Panc1 (cell line): ENCODE measurements at regions not wholly inside any gene's neighbourhood (a gene's known extent, or its start where the extent isn't known, plus 50 kb on each side); places are given as distances from the start of the nearest gene placed in this dataset.

ENCODE experiments used
- ATAC-seq: fragments of 200-7000 bp; cut with Tn5 transposase; 2 replicates; pipeline ENCODE4 v1.9.1; 2020; ENCODE audit warnings: mild to moderate bottlenecking, moderate library complexity
- BruUV-seq: library from RNA; stranded (reverse); fragments of 400-500 nt; replicated peaks from 2 replicates; lab custom pipeline; 2021; lab: Mats Ljungman, UMichigan
- CTCF ChIA-PET: fragments of 300-600 bp; sonication (Branson Sonifier 250); formaldehyde crosslinking; loops from one replicate; lab custom pipeline; 2022; ENCODE audit warnings: antibody characterized with exemption; lab: Charles Lee
- POLR2A ChIA-PET: fragments of 300-600 bp; sonication (Branson Sonifier 250); formaldehyde crosslinking; loops from one replicate; lab custom pipeline; 2022; ENCODE audit warnings: antibody characterized with exemption; lab: Charles Lee
- DNase-seq: peaks from one replicate; pipeline ENCODE4 v3.0.0-alpha.2; 2010; ENCODE audit warnings: low read depth, low spot score
- H3K27ac ChIP-seq: 2 replicates; pipeline ENCODE4 v1.5.1; 2011; ENCODE audit warnings: mild to moderate bottlenecking, low read length, inconsistent platforms
- H3K27me3 ChIP-seq: fragments of 200-500 bp; sonication (Bioruptor generic); 2 replicates; pipeline ENCODE4 v1.6.0; 2014; ENCODE audit warnings: low read length, inconsistent platforms; ENCODE audit not compliant: control insufficient read depth, insufficient read depth
- H3K36me3 ChIP-seq: fragments of 200-500 bp; sonication (Bioruptor generic); 2 replicates; pipeline ENCODE4 v1.5.1; 2014; ENCODE audit warnings: inconsistent platforms, mild to moderate bottlenecking, low read length, moderate library complexity; ENCODE audit not compliant: control insufficient read depth, insufficient read depth
- H3K4me1 ChIP-seq: 2 replicates; pipeline ENCODE4 v1.5.1; 2011; ENCODE audit warnings: inconsistent platforms, mild to moderate bottlenecking, low read length, moderate library complexity; ENCODE audit not compliant: control insufficient read depth, insufficient read depth
- H3K4me3 ChIP-seq, 2 experiments: 2 replicates each; pipeline ENCODE4 v1.5.1; 2011 to 2012; ENCODE audit warnings: low read depth in 2 of 2, low read length in 2 of 2, mild to moderate bottlenecking in 2 of 2, inconsistent platforms in 1 of 2, moderate library complexity in 1 of 2
- H3K9me3 ChIP-seq: fragments of 200-500 bp; sonication (Bioruptor generic); 2 replicates; pipeline ENCODE4 v1.5.1; 2014; ENCODE audit warnings: low read depth, mild to moderate bottlenecking, inconsistent platforms, low read length, moderate library complexity; ENCODE audit not compliant: control insufficient read depth, insufficient read depth
- CTCF ChIP-seq: fragments of 450-650 bp; IDR thresholded peaks from 2 replicates; pipeline ENCODE4 v1.5.1; 2017; ENCODE audit warnings: mild to moderate bottlenecking
- POLR2AphosphoS5 ChIP-seq: IDR thresholded peaks from 2 replicates; pipeline ENCODE4 v1.6.1; 2012; ENCODE audit warnings: mild to moderate bottlenecking, low read depth, low read length, moderate library complexity
- REST ChIP-seq, 2 experiments: IDR thresholded peaks; 2 replicates each; pipeline ENCODE4 v1.6.1; 2011 to 2012; ENCODE audit warnings: low read depth in 2 of 2, control low read depth in 1 of 2, low read length in 1 of 2, mild to moderate bottlenecking in 1 of 2, moderate library complexity in 1 of 2; ENCODE audit not compliant: insufficient read depth in 1 of 2
- SIN3A ChIP-seq: IDR thresholded peaks from 2 replicates; pipeline ENCODE4 v1.6.1; 2012; ENCODE audit warnings: low read depth, mild to moderate bottlenecking, low read length, moderate library complexity, borderline replicate concordance; ENCODE audit not compliant: insufficient read depth
- TCF7L2 ChIP-seq: IDR thresholded peaks from 2 replicates; pipeline ENCODE4 v1.6.1; 2011; ENCODE audit warnings: mild to moderate bottlenecking, low read depth, low read length, inconsistent platforms
- in situ Hi-C: cut with HindIII; loops from 2 replicates; pipeline ENCODE4 v1.10.0; 2016; ENCODE audit warnings: low sequenced_read_pairs, low pct_unique_long_range_greater_than_20kb
- intact Hi-C: fragments of 100-400 bp; cut with micrococcal nuclease; formaldehyde crosslinking; loops from one replicate; pipeline ENCODE4 v1.10.0; 2022; ENCODE audit not compliant: unreplicated experiment

- CTCF ChIA-PET = no interaction called here
- no peaks in the 10 kb centered on the region for H3K36me3 ChIP-seq
- no TSS peak for BruUV-seq
- no peak overlapping the region for H3K27ac ChIP-seq
- H3K27me3 ChIP-seq = no peaks in the 10 kb centered on the region
- DNase-seq (no peak), ATAC-seq (no peak)
- H3K9me3 ChIP-seq = no peaks in the 10 kb centered on the region
- no peak overlapping the region for H3K4me3 ChIP-seq
- no peaks in the 10 kb centered on the region for H3K4me1 ChIP-seq
- TF ChIP-seq CTCF = no peak
- no peak for TF ChIP-seq SIN3A
- no peak for TF ChIP-seq REST (IDR thresholded peaks at IDR 0.05; ENCODE audit: insufficient read depth in 1 of 2, low read depth in 2 of 2, low read length in 1 of 2)
- no peak for TF ChIP-seq POLR2AphosphoS5
- no peak for TF ChIP-seq TCF7L2
- in situ Hi-C loops (no loop called here), intact Hi-C loops (no loop called here)
- POLR2A ChIA-PET = no interaction called here
Measured at GRCh38 chrX:118216509-118216908, 99.9 kb upstream of the KLHL13 start.

GRCh38 chrX:118218079-118218478 lies 101.5 kb upstream of the KLHL13 start:
- H3K4me1 ChIP-seq = no peaks in the 10 kb centered on the region
- H3K36me3 ChIP-seq = no peaks in the 10 kb centered on the region
- no peaks in the 10 kb centered on the region for H3K9me3 ChIP-seq
- BruUV-seq = no TSS peak
- no peak overlapping the region for H3K27ac ChIP-seq
- intact Hi-C loops (no loop called here), in situ Hi-C loops (no loop called here)
- TF ChIP-seq TCF7L2 (no peak), CTCF (no peak), POLR2AphosphoS5 (no peak), SIN3A (no peak), REST (IDR thresholded peaks at IDR 0.05; ENCODE audit: insufficient read depth in 1 of 2, low read depth in 2 of 2, low read length in 1 of 2) (no peak)
- no peak for ATAC-seq
- DNase-seq = no peak
- H3K4me3 ChIP-seq = no peak overlapping the region
- ChIA-PET CTCF (no interaction called here), POLR2A (no interaction called here)
- no peaks in the 10 kb centered on the region for H3K27me3 ChIP-seq
